ENCODE measurements at regions not wholly inside any gene's neighbourhood (a gene's known extent, or its start where the extent isn't known, plus 50 kb on each side); places are given as distances from the start of the nearest gene placed in this dataset.
A peak's percentile ranks its signal among the peaks of the same experiment; 100 is the strongest.
"Not testable (repeated sequence)": the region's sequence is repeated elsewhere in the genome, so short reads cannot be mapped to it uniquely, and the experiment has no call there.

- not testable (repeated sequence) for DNase-seq
Observed at GRCh38 chr5:122515210-122515609, 203.2 kb downstream of the SNCAIP start.

DNA sequence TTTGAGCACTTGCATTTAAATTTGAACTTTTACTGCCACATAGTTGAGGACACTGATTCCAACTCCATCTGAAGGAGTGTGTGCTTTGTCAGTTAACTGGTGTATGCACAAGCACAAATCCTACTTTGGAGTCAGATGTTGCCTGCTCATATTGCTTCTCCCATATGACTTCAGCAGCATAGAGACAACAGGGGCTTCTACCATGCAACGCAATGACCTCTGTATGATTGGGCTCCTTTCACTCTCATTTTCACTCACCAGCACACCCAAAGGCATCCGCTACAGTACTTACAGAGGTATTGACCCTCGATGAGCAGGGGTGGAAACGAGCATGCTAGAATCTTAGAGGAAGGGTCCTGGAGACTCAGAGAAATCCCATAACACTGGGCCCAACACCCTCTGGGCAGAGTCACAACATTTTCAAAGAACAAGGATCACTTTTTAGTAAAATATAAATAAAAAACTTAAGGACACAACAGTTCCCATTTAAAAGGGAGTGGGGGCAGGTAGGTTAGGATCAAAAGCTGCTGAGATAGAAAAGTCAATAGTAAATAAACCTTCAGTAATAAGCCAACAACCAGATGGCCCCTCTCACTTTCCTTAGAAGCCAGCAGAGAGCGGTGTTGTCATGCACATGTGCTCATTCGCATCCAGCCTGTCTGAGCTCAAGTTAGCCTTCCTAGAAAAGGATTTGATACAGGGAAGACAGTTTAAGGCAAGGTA, 203.8 kb downstream of the SNCAIP start:
- DNase-seq: peak; percentile 52 to 70

GRCh38 chr5:122516432-122516743, 204.4 kb downstream of the SNCAIP start:
- no peak for DNase-seq

DNA sequence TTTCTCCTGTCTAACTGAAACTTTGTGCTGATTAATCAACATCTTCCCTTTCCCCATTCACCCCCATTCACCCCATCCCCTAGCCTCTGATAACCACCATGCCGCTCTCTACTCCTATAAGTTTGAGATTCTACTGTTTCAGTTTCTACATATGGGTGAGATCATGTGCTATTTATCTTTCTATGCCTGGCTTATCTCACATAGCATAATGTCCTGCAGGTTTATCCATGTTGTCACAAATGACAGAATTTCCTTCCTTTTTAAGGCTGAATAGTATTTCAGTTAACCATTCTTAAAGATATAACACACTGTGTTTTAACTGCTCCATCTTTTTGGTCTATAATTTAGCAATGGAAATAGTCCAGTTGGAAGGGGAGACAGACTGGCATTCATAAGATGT, 205.1 kb downstream of the SNCAIP start:
- no peak for DNase-seq

DNA sequence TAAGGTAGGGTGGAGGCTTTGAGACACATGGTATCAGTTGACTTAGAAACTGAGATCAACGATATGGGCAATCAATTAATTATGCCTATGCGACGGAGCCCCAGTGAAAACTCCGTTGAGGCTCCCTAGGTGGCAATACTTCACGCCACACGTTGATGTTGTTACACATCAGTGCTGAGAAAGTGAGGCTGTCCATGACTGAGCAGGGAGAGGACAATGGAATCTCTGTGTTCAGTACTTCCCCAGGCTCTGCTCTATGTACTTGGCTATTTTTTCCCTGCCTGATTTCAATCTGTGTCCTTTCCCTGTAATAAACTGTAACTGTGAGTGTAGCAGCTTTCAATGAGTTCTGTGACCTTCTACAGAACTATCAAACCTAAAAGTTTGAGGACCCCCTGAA, 211.7 kb downstream of the SNCAIP start:
- DNase-seq: no peak

GRCh38 chr5:122527547-122527946, 215.5 kb downstream of the SNCAIP start:
- no peak for DNase-seq

- DNase-seq: no peak
Observed at GRCh38 chr5:122532035-122532434, 220.0 kb downstream of the SNCAIP start.

DNA sequence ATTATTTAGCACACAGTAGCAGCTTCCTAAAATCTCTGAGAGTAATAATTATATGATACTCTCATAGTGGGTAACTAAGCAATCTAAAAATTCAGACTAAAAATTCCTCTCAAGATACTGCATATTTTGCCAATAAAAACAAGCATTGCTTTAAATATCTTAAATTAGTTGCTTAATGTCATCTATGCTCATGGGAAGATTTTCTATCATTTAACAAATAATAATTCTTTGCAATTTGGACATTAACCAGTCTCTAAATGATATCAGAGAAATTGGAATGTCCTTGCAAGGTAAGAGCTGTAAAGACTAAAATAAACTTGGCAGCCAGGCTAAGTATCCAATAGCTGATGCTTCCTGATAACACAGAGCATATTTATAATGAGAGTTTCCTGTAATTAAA, 221.8 kb downstream of the SNCAIP start:
- DNase-seq: no peak

- DNase-seq: no peak
Observed at GRCh38 chr5:122534829-122535228, 222.8 kb downstream of the SNCAIP start.

- no peak for DNase-seq
Observed at GRCh38 chr5:122541388-122541787, 229.4 kb downstream of the SNCAIP start.

DNA sequence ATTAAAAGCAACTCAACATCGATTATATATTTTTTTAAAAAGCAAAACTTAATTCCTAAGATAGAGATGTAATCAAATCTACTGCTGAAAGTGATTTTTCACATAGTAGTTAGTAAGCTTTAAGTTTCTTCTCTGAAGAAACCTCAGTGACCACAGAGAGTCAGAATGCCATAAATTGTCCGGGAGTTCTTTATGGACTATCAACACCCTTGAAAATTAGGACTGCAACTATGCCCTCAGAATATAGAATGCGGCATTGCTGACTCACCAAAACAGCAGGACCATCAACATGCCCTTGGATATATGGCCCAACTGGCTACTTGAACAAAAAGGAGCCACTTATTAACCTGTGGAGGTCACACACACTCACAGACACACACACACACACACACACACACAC, 228.9 kb upstream of the SNX2 start:
- DNase-seq: no peak

- no peak for DNase-seq
Observed at GRCh38 chr5:122547219-122547618, 227.7 kb upstream of the SNX2 start.

- no peak for DNase-seq
Observed at GRCh38 chr5:122547669-122548068, 227.2 kb upstream of the SNX2 start.

DNA sequence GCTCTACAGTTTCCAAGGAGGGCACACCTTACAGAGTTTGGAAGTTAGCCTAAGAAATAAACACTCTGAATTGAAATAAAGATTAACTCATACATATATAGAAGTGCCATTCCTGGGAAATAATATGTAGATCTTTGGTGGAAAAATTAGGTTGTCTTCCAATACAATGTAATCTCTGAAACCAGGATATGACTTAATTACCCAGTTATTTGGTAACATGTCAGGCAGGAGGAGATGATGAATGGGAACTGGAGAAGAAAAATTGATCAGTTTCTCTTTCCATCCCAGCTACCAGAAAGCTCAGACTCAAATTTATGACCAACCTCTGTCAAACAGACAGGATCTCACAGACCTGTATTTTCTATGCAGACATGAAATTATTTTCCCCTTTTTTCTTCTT, 215.2 kb upstream of the SNX2 start:
- DNase-seq: peak in 1 of 2 experiments; percentile 7

GRCh38 chr5:122561209-122561608, 213.7 kb upstream of the SNX2 start:
- no peak for DNase-seq

- DNase-seq: no peak
Observed at GRCh38 chr5:122565331-122565730, 209.5 kb upstream of the SNX2 start.

GRCh38 chr5:122576256-122577016, 198.4 kb upstream of the SNX2 start:
- DNase-seq: no peak

- DNase-seq: no peak
Observed at GRCh38 chr5:122581629-122582028, 193.3 kb upstream of the SNX2 start.

DNA sequence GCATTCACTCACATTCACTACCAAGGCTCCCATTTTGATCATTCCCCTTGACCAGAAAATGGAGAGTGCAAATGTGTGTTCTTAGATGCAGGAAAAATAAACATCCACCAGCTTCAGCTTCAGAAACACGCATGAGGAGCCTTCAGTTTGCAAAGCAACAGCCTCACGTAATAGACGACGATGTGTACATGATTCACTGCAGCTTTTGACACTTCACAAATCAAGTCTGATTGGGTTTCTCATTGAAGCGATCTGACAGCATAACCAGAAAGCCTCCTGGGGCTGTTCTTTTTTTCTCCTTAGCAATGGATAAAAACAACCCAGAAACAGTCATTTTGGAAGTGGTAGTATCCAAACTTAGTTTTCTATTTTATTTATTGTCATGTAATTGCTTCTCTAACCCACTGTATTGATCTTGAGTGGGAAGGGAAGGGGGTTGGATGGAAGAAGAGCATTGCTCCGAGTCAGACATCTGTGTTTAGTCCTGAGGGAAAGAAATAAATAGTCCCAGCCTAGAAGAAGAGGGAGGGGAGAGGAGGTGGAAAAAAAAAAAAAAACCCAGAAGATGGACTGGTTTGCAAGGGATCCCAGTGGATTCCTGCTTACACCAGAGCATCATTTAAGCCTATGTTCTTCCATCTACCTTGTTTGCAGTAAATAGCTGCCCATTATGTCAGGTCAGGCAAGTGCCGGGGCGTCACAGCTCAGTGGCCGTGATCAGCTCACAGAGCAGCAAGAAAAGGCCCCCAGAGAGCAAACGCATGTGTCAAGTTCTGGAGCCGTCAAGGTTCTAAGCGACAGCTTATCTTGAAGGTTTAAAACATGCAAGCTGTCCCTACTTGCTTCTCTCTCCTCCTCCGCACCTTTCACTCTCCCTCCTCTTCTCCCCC, 190.2 kb upstream of the SNX2 start:
- DNase-seq: no peak

- no peak for DNase-seq
Observed at GRCh38 chr5:122585371-122585770, 189.5 kb upstream of the SNX2 start.

DNA sequence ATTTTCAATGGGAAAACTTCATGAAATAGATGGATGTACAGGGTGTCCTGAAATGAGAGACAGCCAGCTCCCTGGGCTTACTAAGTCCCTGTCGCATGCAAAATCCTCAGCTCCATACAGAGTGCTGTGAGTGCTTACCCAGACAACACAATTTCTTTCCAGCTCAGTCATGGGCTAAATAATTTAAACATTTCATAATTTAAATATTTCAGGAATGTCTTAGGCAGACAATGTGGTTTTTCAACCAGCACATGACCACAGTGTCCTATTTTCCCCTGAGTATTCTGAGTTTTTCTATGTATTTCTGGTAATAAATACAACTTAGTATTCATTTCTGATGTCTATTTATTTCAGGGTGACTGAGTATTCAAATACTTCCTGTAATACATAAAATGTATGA, 188.5 kb upstream of the SNX2 start:
- DNase-seq: peak in 1 of 2 experiments; percentile 19

DNA sequence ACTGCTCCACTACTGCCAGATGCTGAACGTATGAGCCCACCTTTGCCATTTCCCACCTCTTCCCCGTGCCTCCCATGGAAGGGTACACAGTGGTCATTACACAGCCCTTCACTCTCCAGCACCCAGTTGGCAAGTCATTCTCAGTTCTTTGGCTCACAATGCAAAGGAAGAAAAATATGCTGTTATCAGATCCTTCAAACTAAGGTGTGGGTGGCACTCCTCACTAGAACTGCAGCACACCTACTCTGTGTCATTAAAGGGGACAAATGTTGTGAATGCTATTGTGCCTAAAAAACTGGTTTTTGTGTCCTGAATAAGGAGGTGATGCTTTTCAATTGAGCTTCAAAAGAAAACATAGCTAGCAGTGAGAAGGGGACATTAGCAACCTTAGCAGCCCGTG, 183.1 kb upstream of the SNX2 start:
- no peak for DNase-seq

GRCh38 chr5:122599000-122599399, 175.9 kb upstream of the SNX2 start:
- no peak for DNase-seq

- no peak for DNase-seq
Observed at GRCh38 chr5:122600924-122601323, 174.0 kb upstream of the SNX2 start.

All from SW 1271 (cell line).